Activated T-helper 2 cell treated with anti-CD3 and anti-CD28 coated beads, Interferon-gamma antibody, Interleukin-2, Interleukin-4, amounts not matched to agents 10 μg/mL and 5 μg/mL and 100 μg/mL, durations not matched to agents 14 hours and 24 hours and 36 hours (primary cell): ENCODE measurements at regions not wholly inside any gene's neighbourhood (a gene's known extent, or its start where the extent isn't known, plus 50 kb on each side); places are given as distances from the start of the nearest gene placed in this dataset.
"Not testable (repeated sequence)": the region's sequence is repeated elsewhere in the genome, so short reads cannot be mapped to it uniquely, and the experiment has no call there.

ENCODE experiments used
- DNase-seq: peaks from one replicate; pipeline ENCODE4 v3.0.0; 2021; ENCODE audit warnings: low spot score
- H3K27ac Mint-ChIP-seq: one replicate; pipeline ENCODE4 v1.8.0; 2021; ENCODE audit warnings: mixed read lengths
- H3K27me3 Mint-ChIP-seq: one replicate; pipeline ENCODE4 v1.8.0; 2021; ENCODE audit warnings: low read depth, mixed read lengths
- H3K36me3 Mint-ChIP-seq: one replicate; pipeline ENCODE4 v1.8.0; 2021; ENCODE audit warnings: low read depth, mixed read lengths
- H3K4me1 Mint-ChIP-seq: one replicate; pipeline ENCODE4 v1.8.0; 2021; ENCODE audit warnings: low read depth, mixed read lengths
- H3K4me3 Mint-ChIP-seq: one replicate; pipeline ENCODE4 v1.8.0; 2021; ENCODE audit warnings: low read depth, mild to moderate bottlenecking, moderate library complexity, mixed read lengths
- H3K9me3 Mint-ChIP-seq: one replicate; pipeline ENCODE4 v1.8.0; 2021; ENCODE audit warnings: mixed read lengths
- intact Hi-C: fragments of 100-400 bp; cut with micrococcal nuclease; formaldehyde crosslinking; loops from one replicate; pipeline ENCODE4 v1.15.1; 2023

DNA sequence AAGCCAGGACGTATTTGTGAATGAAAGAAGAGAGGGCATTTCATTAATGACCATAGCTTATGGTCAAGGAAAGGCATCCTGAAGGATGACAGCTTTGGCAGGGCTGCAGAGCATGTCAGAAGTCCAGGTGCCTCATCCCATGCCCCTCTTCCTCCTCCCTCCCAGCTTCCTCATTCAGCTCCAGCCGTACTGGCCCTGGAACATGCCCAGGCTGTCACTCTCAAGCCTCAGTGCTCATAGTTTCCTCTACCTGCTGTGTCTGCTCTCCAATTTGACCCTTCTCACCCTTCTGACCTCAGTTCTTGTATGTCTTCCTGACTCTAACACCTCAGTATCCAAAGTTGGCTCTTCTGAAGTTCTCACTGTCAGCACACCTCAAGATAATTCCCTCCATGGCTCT lies 695.8 kb upstream of the HS6ST1 start:
- peaks cover 14% of the 10 kb centered on the region for H3K27me3 Mint-ChIP-seq
- no peak overlapping the region for H3K4me3 Mint-ChIP-seq
- intact Hi-C loops, result no loop called here
- H3K9me3 Mint-ChIP-seq, result no peaks in the 10 kb centered on the region
- no peak for DNase-seq
- no peaks in the 10 kb centered on the region for H3K36me3 Mint-ChIP-seq
- H3K27ac Mint-ChIP-seq, result no peak overlapping the region
- H3K4me1 Mint-ChIP-seq, result peaks cover 2% of the 10 kb centered on the region

DNA sequence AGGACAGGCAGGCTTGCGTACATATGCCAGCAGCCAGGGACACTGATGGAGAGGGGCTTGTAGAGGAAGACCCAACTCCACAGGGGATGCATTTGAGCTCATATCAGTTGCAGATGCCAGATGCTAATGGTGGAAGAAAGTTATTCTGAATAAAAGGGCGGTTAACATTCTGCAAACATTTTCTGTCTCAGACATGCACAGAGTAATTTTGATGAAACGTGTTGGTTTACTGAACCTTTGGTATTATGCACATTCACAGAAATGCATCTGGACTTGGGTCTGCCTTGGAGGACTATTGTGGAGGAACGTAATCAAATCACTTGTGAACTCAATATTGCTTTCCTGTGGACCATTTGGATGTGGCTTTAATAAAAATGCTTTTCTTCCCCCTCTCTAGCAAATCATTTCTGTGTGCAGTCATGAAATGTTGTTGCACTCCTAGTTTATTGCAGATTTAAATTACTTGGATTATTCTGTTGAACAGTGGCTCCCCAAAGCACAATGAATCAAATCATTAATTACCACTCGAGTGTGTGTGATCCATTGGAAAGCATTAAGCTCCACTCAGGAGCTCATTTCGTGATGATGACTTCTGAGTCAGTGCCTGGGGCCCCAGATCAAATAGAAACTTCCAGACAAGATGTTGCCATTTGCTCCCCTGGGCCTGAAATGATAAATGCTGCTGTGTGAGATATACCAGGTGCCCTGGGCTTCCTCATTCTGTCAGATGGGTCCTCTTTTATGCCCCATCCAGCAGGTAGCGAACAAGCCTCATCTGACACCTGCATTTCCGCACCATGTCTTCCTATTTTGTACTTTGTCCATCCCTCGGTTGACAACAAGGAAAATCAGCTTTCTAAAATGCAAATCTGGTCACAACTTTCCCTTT lies 697.0 kb upstream of the HS6ST1 start:
- no peak for DNase-seq
- Mint-ChIP-seq H3K9me3 (no peaks in the 10 kb centered on the region), H3K27me3 (peaks cover 14% of the 10 kb centered on the region), H3K27ac (no peak overlapping the region), H3K4me3 (no peak overlapping the region), H3K36me3 (no peaks in the 10 kb centered on the region), H3K4me1 (peaks cover 2% of the 10 kb centered on the region)
- intact Hi-C loops, result no loop called here

DNA sequence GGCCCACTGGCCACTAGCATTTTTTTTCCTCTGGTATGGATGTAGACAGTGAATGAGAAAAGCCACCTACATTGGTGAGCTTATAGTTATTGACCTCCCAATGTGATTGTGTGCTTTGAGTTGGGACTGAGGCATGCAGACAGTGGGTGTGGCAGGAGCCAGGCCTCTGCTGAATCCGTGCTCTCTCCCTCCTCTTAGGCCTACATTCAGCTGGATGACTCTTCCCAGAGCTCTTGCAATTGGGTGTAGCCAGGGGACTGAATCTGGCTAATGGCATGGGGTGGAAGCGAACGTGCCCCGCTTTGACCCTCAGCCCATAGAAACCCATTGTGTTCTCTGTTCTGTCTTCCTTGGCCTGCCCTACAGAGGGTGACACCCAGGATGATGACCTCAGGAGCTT lies 698.3 kb upstream of the HS6ST1 start:
- H3K4me1 Mint-ChIP-seq, result peaks cover 2% of the 10 kb centered on the region
- DNase-seq, result no peak
- no peaks in the 10 kb centered on the region for H3K9me3 Mint-ChIP-seq
- H3K27me3 Mint-ChIP-seq, result peaks cover 7% of the 10 kb centered on the region
- no peaks in the 10 kb centered on the region for H3K36me3 Mint-ChIP-seq
- intact Hi-C loops, result no loop called here
- H3K27ac Mint-ChIP-seq, result no peak overlapping the region
- H3K4me3 Mint-ChIP-seq, result no peak overlapping the region

DNA sequence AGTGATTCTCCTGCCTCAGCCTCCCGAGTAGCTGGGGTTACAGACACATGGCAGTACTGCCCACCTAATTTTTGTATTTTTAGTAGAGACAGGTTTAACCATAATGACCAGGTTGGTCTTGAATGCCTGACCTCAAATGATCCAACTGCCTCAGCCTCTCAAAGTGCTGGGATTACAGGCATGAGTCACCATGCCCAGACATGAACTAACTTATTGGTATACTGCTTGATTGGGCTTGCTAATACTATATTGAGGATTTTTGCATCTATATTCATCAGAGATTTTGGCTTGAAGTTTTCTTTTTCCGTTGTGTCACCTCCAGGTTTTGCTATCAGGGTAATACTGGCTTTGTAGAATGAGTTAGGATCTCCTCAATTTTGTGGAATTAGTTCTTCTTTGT lies 706.1 kb upstream of the HS6ST1 start:
- H3K4me1 Mint-ChIP-seq, result no peaks in the 10 kb centered on the region
- DNase-seq, result no peak
- intact Hi-C loops, result no loop called here
- H3K27me3 Mint-ChIP-seq, result no peaks in the 10 kb centered on the region
- H3K36me3 Mint-ChIP-seq, result no peaks in the 10 kb centered on the region
- H3K9me3 Mint-ChIP-seq, result peaks cover 3% of the 10 kb centered on the region
- H3K4me3 Mint-ChIP-seq, result no peak overlapping the region
- no peak overlapping the region for H3K27ac Mint-ChIP-seq

DNA sequence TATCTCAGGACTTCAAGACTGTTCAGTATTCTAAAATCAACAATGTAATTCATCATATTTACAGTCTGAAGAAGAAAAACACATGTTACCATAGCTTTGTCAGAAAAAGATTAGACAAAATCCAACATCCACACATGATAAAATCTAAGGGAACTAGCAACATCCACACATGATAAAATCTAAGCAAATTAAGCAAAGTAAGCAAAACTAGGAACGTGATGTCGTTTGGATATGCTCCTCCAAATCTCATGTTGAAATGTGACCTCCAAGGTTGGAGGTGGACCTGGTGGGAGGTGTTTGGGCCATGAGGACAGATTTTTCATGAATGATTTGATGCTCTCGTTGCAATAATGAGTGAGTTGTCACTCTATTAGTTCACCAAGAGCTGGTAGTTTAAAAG lies 717.3 kb upstream of the HS6ST1 start:
- intact Hi-C loops, result no loop called here
- H3K27ac Mint-ChIP-seq, result no peak overlapping the region
- H3K36me3 Mint-ChIP-seq, result no peaks in the 10 kb centered on the region
- H3K27me3 Mint-ChIP-seq, result peaks cover 4% of the 10 kb centered on the region
- no peaks in the 10 kb centered on the region for H3K4me1 Mint-ChIP-seq
- no peak for DNase-seq
- no peak overlapping the region for H3K4me3 Mint-ChIP-seq
- peaks cover 4% of the 10 kb centered on the region for H3K9me3 Mint-ChIP-seq

DNA sequence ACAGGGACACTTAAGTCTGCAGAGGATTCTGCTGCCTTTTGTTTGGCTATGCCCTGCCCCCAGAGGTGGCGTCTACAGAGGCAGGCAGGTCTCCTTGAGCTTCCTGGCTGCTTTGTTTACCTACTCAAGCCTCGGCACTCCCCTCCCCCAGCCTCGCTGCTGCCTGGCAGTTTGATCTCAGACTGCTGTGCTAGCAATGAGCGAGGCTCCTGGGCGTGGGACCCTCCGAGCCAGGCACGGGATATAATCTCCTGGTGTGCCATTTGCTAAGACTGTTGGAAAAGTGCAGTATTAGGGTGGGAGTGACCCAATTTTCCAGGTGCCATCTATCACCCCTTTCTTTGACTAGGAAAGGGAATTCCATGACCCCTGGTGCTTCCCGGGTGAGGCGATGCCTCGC lies 725.0 kb upstream of the HS6ST1 start:
- H3K27ac Mint-ChIP-seq, DNase-seq, intact Hi-C loops, H3K4me3 Mint-ChIP-seq, H3K4me1 Mint-ChIP-seq, H3K27me3 Mint-ChIP-seq, H3K36me3 Mint-ChIP-seq: not testable (repeated sequence)
- H3K9me3 Mint-ChIP-seq, result peaks cover 13% of the 10 kb centered on the region

DNA sequence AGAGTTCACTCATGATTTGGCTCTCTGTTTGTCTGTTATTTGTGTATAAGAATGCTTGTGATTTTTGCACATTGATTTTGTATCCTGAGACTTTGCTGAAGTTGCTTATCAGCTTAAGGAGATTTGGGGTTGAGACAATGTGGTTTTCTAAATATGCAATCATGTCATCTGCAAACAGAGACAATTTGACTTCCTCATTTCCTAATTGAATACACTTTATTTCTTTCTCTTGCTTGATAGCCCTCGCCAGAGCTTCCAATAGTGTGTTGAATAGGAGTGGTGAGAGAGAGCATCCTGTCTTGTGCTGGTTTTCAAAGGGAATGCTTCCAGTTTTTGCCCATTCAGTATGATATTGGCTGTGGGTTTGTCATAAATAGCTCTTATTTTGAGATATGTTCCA lies 727.8 kb upstream of the HS6ST1 start:
- DNase-seq, H3K36me3 Mint-ChIP-seq, H3K27ac Mint-ChIP-seq, H3K27me3 Mint-ChIP-seq, H3K4me3 Mint-ChIP-seq, H3K9me3 Mint-ChIP-seq, intact Hi-C loops, H3K4me1 Mint-ChIP-seq: not testable (repeated sequence)

DNA sequence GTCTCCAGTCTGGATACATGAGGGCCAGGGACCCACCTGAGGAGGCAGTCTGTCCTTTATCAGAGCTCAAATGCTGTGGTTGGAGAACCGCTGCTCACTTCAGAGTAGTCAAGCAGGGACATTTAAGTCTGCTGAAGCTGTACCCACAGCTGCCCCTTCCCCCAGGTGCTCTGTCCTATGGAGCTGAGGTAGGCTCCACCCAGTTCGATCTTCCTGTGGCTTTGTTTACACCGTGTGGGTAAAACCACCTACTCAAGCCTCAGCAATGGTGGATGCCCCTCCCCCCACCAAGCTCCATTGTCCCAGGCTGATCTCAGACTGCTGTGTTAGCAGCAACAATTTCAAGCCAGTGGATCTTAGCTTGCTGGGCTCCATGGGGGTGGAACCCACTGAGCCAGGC lies 731.4 kb upstream of the HS6ST1 start:
- Mint-ChIP-seq H3K4me3 (no peak overlapping the region), H3K27me3 (peaks cover 3% of the 10 kb centered on the region), H3K27ac (no peak overlapping the region), H3K4me1 (peaks cover 4% of the 10 kb centered on the region), H3K36me3 (no peaks in the 10 kb centered on the region), H3K9me3 (no peaks in the 10 kb centered on the region)
- intact Hi-C loops, result no loop called here
- no peak for DNase-seq

DNA sequence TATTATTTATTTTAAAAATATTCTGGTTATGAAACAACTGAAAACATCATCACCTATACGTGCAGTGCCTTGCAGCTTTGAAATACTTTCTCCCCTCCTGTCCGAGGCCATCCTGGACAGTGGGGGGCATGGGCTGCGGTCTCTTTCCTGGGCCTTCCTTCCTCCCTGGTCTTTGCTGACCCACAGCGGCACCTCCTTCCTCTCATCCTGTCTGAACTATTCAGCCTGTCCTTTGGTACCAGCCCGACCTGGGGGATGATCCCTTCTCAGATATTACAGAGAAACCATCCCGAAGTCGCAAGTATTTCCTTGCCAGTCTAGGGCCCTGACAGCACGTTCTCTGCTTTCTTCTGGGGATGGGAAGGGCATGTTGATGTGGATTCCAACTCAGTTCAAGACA lies 736.6 kb upstream of the HS6ST1 start:
- intact Hi-C loops, result no loop called here
- Mint-ChIP-seq H3K36me3 (no peaks in the 10 kb centered on the region), H3K27me3 (peaks cover 3% of the 10 kb centered on the region), H3K9me3 (no peaks in the 10 kb centered on the region), H3K4me1 (peaks cover 4% of the 10 kb centered on the region), H3K27ac (no peak overlapping the region), H3K4me3 (no peak overlapping the region)
- no peak for DNase-seq

DNA sequence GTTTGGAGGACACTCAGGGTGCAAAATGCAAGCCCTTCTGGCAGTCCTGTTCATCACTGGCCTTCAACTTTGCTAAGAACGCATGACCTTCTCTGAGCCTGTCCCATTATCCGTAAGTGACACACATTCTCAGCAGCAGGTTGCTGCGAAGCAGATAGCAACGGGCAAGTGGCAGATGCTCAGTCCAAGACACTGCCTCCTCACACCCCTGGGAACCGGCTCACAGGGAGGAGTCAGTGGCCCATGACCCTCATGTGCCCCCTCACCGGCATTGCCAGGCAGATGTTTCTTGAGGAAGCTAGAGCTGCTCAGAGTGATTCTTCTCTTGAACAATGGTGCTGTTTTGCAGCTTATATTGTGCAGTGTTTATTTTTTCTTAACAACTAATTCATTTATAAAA lies 737.2 kb upstream of the HS6ST1 start:
- Mint-ChIP-seq H3K4me1 (peaks cover 2% of the 10 kb centered on the region), H3K36me3 (no peaks in the 10 kb centered on the region), H3K4me3 (no peak overlapping the region), H3K9me3 (no peaks in the 10 kb centered on the region), H3K27me3 (peaks cover 3% of the 10 kb centered on the region), H3K27ac (no peak overlapping the region)
- no peak for DNase-seq
- intact Hi-C loops, result no loop called here

DNA sequence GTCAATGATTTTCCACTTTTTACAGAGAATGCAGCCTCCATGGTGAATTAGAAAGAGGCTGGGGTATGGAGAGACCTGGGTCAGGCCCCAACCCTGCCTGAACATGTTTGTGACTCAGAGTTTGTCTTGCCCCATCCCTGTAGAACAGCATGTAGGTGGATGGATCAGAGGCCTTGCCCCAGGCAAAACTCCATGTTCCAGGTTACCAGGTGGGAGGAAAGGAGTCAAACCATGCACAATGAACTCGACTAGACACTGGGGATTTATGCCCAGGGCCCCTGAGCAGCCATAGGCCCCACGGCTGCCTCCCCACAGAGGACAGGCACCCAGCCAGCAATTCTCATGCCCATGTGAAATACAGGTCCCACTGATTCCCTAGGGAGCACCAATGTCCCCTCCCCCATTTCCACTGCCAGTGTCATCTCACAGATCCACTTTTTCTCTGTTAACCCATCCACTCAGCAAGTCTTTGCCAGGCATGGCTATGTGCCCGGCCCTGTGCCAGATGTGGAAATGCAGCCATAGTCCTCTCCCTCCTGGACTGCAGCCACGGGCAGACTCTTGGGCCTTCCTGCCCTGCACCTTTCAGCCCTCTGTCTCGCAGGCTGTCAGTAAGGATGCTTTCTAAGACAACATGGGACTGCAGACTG lies 737.8 kb upstream of the HS6ST1 start:
- Mint-ChIP-seq H3K27ac (no peak overlapping the region), H3K4me3 (no peak overlapping the region), H3K9me3 (no peaks in the 10 kb centered on the region), H3K36me3 (no peaks in the 10 kb centered on the region), H3K4me1 (peaks cover 5% of the 10 kb centered on the region), H3K27me3 (peaks cover 3% of the 10 kb centered on the region)
- DNase-seq, result no peak
- intact Hi-C loops, result no loop called here

DNA sequence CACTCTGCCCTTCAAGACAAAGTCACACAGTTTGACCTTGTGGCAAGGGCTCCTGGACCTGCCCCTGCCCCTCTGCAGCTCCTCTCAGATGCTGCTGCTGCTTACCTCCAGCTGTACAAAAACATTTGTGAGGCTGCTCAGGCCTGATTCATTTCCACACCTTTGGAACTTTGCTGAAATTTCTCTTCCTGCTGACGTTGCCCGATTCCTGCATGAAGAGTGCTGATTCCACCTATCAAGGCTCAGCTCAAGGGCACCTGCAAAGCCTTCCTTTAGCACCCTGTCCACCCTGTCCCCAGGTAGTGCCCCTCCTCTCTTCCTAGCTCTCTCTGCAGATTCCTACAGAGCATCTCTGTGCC lies 738.3 kb upstream of the HS6ST1 start:
- no peak for DNase-seq
- intact Hi-C loops, result no loop called here

DNA sequence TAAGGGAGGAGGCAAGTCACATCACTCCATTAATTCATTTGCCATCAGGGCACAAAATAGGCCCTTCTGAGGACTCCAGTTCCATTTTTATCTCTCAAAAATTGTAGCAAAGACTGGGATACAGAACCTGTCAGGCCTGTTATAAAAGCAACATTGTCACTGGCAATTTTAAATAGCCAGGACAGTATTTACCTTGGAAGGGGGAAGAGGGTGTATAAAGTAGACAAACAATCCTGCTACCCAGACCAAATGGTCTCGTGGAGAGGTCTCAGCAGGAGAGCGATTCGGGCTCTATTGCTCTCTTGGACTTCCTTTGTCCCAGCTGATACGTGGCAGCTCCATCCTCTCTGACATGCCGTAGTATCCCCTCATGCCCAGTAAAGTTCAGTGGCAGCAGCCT lies 740.3 kb upstream of the HS6ST1 start:
- no peaks in the 10 kb centered on the region for H3K36me3 Mint-ChIP-seq
- no peak overlapping the region for H3K27ac Mint-ChIP-seq
- peaks cover 3% of the 10 kb centered on the region for H3K27me3 Mint-ChIP-seq
- no peaks in the 10 kb centered on the region for H3K9me3 Mint-ChIP-seq
- DNase-seq, result no peak
- no peak overlapping the region for H3K4me3 Mint-ChIP-seq
- peaks cover 12% of the 10 kb centered on the region for H3K4me1 Mint-ChIP-seq
- intact Hi-C loops, result no loop called here

More for the DNA sequence above, 738.3 kb upstream of the HS6ST1 start:
- H3K9me3 Mint-ChIP-seq, result no peaks in the 10 kb centered on the region
- H3K4me1 Mint-ChIP-seq, result peaks cover 9% of the 10 kb centered on the region
- no peak overlapping the region for H3K27ac Mint-ChIP-seq
- H3K4me3 Mint-ChIP-seq, result no peak overlapping the region
- peaks cover 2% of the 10 kb centered on the region for H3K27me3 Mint-ChIP-seq
- no peaks in the 10 kb centered on the region for H3K36me3 Mint-ChIP-seq
